IPS-18a (cell line): ENCODE measurements at regions not wholly inside any gene's neighbourhood (a gene's known extent, or its start where the extent isn't known, plus 50 kb on each side); places are given as distances from the start of the nearest gene placed in this dataset.
"Not testable (repeated sequence)": the region's sequence is repeated elsewhere in the genome, so short reads cannot be mapped to it uniquely, and the experiment has no call there.

Experiments used
- H3K27ac ChIP-seq: one replicate; pipeline ENCODE4 v1.5.1; 2013; ENCODE audit warnings: low read length
- H3K27me3 ChIP-seq: one replicate; pipeline ENCODE4 v1.6.1; 2013; ENCODE audit warnings: mild to moderate bottlenecking, low read length; ENCODE audit not compliant: control insufficient read depth, insufficient read depth
- H3K36me3 ChIP-seq: one replicate; pipeline ENCODE4 v1.6.1; 2013; ENCODE audit warnings: low read depth, low read length; ENCODE audit not compliant: control insufficient read depth
- H3K4me1 ChIP-seq: one replicate; pipeline ENCODE4 v1.6.1; 2013; ENCODE audit warnings: low read depth, low read length; ENCODE audit not compliant: control insufficient read depth
- H3K4me3 ChIP-seq: one replicate; pipeline ENCODE4 v1.5.1; 2013; ENCODE audit warnings: low read length
- H3K9ac ChIP-seq: one replicate; pipeline ENCODE4 v1.6.1; 2013; ENCODE audit warnings: mild to moderate bottlenecking, low read length, moderate library complexity
- H3K9me3 ChIP-seq: one replicate; pipeline ENCODE4 v1.6.1; 2013; ENCODE audit warnings: low read depth, low read length; ENCODE audit not compliant: control insufficient read depth

DNA sequence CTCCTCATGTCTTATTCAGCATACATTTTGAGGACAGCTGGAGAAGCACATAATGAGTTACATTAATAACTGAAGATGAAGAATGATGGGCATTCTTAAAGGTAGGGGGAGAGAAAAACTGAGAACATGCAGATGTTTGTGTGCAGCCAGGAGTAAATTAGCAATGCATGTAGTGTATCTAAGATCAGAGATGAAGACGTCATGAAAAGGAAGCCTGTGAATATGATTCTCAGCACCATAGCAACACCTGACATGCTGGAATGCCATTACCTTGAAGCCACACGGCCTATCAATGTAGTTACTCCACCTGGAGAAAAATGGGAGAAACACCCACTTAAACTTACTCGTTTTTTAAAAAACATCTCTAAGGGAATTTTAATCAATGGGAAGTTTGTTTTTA, 607.1 kb downstream of the PTPRC start:
- no peaks in the 10 kb centered on the region for H3K4me1 ChIP-seq
- no peak overlapping the region for H3K27ac ChIP-seq
- no peak overlapping the region for H3K9ac ChIP-seq
- H3K9me3 ChIP-seq: no peaks in the 10 kb centered on the region
- H3K27me3 ChIP-seq: no peaks in the 10 kb centered on the region
- no peak overlapping the region for H3K4me3 ChIP-seq
- no peaks in the 10 kb centered on the region for H3K36me3 ChIP-seq

DNA sequence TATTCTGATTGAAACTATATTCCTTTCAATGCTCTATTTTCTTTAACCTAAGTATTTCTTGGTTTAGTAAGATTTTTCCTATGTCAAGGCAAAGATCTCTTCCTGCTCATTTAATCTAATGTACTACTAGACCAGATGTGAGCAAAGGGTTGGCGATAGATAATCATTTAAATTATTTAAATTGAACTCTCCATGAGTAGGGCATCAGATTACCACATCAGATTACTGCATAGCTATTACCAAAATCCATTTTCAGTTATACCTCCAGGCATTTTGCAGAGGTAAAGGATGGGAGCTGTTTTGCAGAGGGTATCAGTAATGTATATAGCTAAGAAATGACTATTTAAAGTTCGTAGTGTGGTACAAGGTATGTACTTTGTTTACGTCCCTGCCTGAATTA, 607.9 kb downstream of the PTPRC start:
- no peak overlapping the region for H3K9ac ChIP-seq
- no peak overlapping the region for H3K27ac ChIP-seq
- H3K36me3 ChIP-seq: no peaks in the 10 kb centered on the region
- no peaks in the 10 kb centered on the region for H3K4me1 ChIP-seq
- H3K4me3 ChIP-seq: no peak overlapping the region
- no peaks in the 10 kb centered on the region for H3K27me3 ChIP-seq
- no peaks in the 10 kb centered on the region for H3K9me3 ChIP-seq

DNA sequence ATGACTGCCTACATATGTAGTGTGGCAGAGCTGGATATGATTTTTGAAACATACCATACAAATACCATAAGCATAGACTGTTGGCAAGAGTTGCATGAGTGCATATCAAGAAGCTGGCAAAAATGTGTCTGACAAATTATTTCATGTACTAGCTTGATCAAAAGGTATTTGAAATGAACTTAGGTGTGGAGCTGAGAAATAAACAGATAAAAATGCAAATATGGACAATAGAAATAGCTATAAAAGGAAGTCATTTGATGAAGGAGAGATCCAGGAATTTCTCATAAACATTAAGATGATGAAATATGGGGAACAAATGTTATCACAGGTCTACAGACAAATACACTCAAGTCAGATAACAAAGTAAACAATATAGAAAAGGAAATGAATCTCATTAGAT, 609.1 kb downstream of the PTPRC start:
- H3K9me3 ChIP-seq: no peaks in the 10 kb centered on the region
- no peak overlapping the region for H3K4me3 ChIP-seq
- no peaks in the 10 kb centered on the region for H3K27me3 ChIP-seq
- no peak overlapping the region for H3K9ac ChIP-seq
- no peaks in the 10 kb centered on the region for H3K4me1 ChIP-seq
- H3K27ac ChIP-seq: no peak overlapping the region
- H3K36me3 ChIP-seq: no peaks in the 10 kb centered on the region

DNA sequence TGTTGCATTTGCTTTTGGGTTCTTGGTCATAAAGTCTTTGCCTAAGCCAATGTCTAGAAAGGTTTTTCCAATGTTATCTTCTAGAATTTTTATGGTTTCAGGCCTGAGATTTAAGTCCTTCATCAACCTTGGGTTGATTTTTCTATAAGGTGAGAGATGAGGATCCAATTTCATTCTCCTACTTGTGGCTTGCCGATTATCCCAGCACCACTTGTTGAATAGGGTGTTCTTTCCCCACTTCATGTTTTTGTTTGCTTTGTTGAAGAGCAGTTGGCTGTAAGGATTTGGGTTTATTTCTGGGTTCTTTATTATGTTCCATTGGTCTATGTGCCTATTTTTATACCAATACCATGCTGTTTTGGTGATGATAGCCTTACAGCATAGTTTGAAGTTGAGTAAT, 615.2 kb downstream of the PTPRC start:
- H3K36me3 ChIP-seq, H3K4me1 ChIP-seq, H3K27ac ChIP-seq, H3K9me3 ChIP-seq, H3K27me3 ChIP-seq, H3K4me3 ChIP-seq, H3K9ac ChIP-seq: not testable (repeated sequence)

DNA sequence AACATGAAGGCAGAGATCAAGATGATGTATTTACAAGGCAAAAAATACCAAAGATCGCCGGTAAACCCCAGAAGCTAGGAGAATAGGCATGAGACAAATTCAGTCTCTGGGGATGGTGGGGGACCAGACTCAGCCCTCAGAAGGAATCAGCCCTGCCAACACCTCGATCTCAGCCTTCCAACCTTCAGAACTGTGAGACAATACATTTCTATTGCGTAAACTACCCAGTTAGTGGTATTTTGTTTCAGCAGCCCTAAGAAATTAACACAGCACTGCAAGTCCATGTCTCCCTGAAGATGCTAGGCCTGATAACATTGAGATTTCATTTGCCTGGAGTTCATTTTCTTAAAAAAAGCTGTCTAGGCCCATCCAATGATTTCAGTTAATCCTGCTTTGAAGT, 622.5 kb downstream of the PTPRC start:
- H3K4me1 ChIP-seq: no peaks in the 10 kb centered on the region
- no peak overlapping the region for H3K4me3 ChIP-seq
- H3K36me3 ChIP-seq: no peaks in the 10 kb centered on the region
- no peaks in the 10 kb centered on the region for H3K27me3 ChIP-seq
- no peak overlapping the region for H3K27ac ChIP-seq
- H3K9me3 ChIP-seq: no peaks in the 10 kb centered on the region
- H3K9ac ChIP-seq: no peak overlapping the region

DNA sequence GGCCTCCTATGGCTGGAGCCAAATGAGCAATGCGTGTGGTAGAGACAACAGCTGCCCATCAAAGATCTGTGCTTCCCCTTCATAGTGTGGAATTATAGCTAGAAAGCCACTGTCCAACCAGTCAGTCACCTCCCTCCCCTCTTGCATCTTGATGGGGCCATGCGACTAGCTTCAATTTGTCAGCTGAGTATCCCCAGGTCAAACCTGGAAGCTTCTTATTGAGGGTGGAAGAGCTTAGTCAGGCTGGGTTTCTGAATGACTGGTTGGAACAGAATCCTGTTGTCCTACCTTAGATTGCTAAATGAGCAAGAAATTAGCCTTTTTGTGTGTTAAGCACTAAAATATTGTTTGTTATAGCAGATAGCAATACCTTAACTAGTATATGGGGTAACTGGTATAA, 625.4 kb downstream of the PTPRC start:
- no peak overlapping the region for H3K9ac ChIP-seq
- H3K4me3 ChIP-seq: no peak overlapping the region
- H3K27ac ChIP-seq: no peak overlapping the region
- H3K9me3 ChIP-seq: no peaks in the 10 kb centered on the region
- H3K27me3 ChIP-seq: no peaks in the 10 kb centered on the region
- H3K36me3 ChIP-seq: no peaks in the 10 kb centered on the region
- H3K4me1 ChIP-seq: no peaks in the 10 kb centered on the region

DNA sequence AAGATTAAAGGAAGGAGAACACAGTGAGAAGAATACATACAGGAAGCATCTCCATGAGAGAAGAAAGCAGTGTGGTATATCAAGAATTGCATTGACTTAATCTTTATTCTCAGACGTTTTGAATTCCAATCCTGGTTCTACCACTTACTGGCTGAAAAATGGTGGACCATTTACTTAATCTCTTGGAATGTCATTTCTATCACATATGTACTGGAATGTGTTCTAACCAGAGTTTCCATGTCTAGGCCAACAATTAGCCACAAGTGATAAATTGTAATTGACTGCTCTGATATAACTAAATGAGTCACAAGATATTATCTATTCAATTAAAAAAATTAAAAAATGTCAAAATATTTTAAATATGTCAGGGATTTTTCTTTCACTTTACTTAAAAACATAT, 626.1 kb downstream of the PTPRC start:
- Histone ChIP-seq H3K27me3 (no peaks in the 10 kb centered on the region), H3K9ac (no peak overlapping the region), H3K27ac (no peak overlapping the region), H3K4me3 (no peak overlapping the region), H3K4me1 (no peaks in the 10 kb centered on the region), H3K36me3 (no peaks in the 10 kb centered on the region), H3K9me3 (no peaks in the 10 kb centered on the region)

DNA sequence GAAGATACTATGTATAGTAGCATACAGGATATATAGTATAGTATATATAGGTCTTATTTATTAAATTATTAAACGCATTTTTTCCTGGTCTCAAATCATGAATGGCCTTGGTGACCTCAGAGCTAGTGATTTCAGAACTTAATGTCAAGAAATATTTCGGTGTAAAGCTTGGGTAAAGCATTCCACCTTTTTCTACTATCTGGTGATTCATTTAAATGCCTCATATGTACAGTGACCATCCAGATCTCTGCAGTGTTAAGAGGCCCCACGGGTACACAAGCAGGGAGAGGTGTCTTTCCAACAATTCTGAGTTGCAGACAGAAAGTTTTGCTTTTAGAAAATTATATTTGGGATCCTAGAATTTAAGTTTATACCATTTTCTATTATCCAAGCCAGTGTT, 626.5 kb downstream of the PTPRC start:
- H3K4me3 ChIP-seq: no peak overlapping the region
- no peaks in the 10 kb centered on the region for H3K4me1 ChIP-seq
- no peak overlapping the region for H3K27ac ChIP-seq
- H3K36me3 ChIP-seq: no peaks in the 10 kb centered on the region
- H3K27me3 ChIP-seq: no peaks in the 10 kb centered on the region
- no peaks in the 10 kb centered on the region for H3K9me3 ChIP-seq
- no peak overlapping the region for H3K9ac ChIP-seq

DNA sequence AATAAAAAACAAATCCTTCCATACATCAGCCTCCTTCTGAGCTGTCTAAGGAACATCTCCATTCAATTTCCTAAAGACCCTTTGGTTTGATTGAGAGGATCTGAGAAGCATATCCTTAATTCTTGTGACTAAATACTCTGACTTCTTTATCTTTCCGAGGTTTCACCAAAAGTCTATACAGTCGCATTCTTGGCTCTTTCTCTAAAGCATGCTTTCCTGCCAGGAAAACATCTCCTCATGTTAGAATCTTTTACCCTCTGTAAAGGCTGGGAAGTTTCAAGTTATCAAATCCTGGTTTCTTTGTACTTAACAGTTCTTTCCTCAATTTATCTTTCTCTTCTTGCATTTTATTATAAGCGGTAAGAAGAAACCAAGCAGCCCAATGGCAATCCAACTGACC, 630.4 kb downstream of the PTPRC start:
- Histone ChIP-seq H3K4me3 (no peak overlapping the region), H3K4me1 (no peaks in the 10 kb centered on the region)

DNA sequence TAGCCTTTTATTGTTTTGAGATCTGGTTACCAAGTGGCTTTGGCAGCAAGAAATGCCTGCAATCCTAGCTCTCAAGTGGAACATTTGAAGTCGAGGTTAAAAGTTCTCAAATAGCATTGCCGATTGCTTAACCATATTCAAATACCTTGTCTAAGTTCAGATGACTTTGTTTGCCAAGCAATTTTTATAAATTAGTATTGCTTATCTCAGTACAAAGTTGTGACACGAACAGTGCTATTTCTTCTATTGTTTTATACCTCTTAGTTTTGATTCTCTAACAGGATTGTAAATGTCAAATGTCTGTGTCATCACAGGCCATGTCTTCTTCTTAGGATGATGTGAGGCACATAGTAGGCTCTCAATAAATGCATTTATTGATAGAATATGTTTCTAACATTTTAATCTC, 633.3 kb downstream of the PTPRC start:
- H3K27ac ChIP-seq: no peak overlapping the region
- H3K27me3 ChIP-seq: no peaks in the 10 kb centered on the region
- no peaks in the 10 kb centered on the region for H3K9me3 ChIP-seq
- H3K36me3 ChIP-seq: no peaks in the 10 kb centered on the region
- H3K4me3 ChIP-seq: no peak overlapping the region
- H3K9ac ChIP-seq: no peak overlapping the region
- no peaks in the 10 kb centered on the region for H3K4me1 ChIP-seq

More for the DNA sequence above, 630.4 kb downstream of the PTPRC start:
- Histone ChIP-seq H3K9me3 (no peaks in the 10 kb centered on the region), H3K27ac (no peak overlapping the region), H3K36me3 (no peaks in the 10 kb centered on the region), H3K27me3 (no peaks in the 10 kb centered on the region), H3K9ac (no peak overlapping the region)

DNA sequence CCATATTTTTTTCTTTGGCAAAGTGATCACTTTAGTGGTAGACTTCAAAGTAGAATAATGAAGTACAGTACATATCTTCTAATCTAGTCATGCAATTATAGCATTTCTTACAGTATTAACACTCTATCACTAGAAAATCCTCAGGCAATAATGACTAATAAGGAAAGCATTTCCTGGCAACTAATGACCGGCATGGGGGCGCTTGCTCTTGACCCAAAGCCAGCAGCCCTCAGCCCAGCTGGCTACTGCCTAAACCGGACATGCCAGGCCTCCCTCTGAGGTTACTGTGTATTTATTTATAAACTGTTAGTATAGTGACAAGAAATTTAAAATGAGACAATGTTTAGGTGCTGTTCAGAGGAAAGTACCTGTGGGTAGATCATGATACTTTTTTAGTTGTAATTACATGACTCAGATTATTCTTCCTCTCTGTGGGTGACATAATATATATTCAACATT, 633.8 kb downstream of the PTPRC start:
- no peaks in the 10 kb centered on the region for H3K4me1 ChIP-seq
- no peaks in the 10 kb centered on the region for H3K9me3 ChIP-seq
- no peak overlapping the region for H3K4me3 ChIP-seq
- no peak overlapping the region for H3K9ac ChIP-seq
- H3K27ac ChIP-seq: no peak overlapping the region
- no peaks in the 10 kb centered on the region for H3K36me3 ChIP-seq
- H3K27me3 ChIP-seq: no peaks in the 10 kb centered on the region

DNA sequence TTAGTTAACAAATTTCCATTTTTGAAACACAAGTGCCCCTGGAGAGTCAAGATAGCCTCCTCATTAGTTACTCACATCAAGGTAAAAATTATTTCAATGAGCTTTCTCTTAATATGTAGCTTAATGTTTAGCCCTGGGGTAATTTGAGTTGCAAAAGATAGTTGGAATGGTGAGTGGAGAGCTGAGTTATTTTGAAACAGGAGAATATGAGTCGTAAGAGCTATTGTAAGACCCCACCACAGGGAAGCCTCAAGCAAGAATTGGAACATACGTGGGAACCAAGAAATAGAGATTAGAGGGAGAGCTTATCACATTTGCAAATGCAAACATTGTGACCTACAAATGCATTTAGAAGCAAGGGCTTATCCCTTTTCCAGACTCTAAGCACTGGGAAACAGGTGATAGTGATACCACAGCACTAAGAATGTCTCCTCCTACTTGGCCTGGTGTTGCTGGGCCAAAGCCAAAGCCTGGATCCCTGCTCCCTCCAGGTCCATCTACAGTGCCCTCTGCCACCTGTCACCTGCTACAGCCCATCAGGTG, 635.1 kb downstream of the PTPRC start:
- Histone ChIP-seq H3K9ac (no peak overlapping the region), H3K27me3 (no peaks in the 10 kb centered on the region), H3K36me3 (no peaks in the 10 kb centered on the region), H3K4me1 (no peaks in the 10 kb centered on the region), H3K27ac (no peak overlapping the region), H3K9me3 (no peaks in the 10 kb centered on the region), H3K4me3 (no peak overlapping the region)
